ENCODE measurements at regions not wholly inside any gene's neighbourhood (a gene's known extent, or its start where the extent isn't known, plus 50 kb on each side); places are given as distances from the start of the nearest gene placed in this dataset.

DNA sequence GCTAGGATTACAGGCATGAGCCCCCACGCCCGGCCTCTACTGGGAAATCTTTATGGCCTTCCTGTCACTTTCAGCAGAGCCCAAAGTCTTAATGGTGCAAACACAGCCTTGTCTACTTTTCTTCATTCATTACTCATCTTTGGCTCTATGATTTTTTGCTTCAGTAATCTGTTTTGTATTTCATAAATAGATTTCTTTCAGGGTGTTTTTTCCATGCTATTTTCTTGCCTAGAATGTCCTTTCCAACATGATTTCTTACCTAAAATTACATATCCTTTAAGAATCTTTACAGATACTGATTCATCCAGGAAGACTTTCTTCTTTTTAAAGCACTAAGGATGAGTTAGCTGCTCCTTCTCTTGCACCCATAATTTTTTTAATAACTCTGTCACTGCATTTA lies 213.0 kb downstream of the TAF11L14 start:
- TF ChIP-seq CTCF (IDR thresholded peaks at IDR 0.05) (no peak), POLR2A (IDR thresholded peaks at IDR 0.05) (no peak)

Data from Peyer's patch (tissue), 4 donors.